K562 (cell line): ENCODE measurements at regions not wholly inside any gene's neighbourhood (a gene's known extent, or its start where the extent isn't known, plus 50 kb on each side); places are given as distances from the start of the nearest gene placed in this dataset.

Source experiments
- ATAC-seq: fragments of 200-7000 bp; cut with Tn5 transposase; 3 replicates; pipeline ENCODE4 v1.9.1; 2020; ENCODE audit warnings: moderate library complexity
- BruUV-seq: library from RNA; stranded (reverse); fragments of 400-500 nt; replicated peaks from 2 replicates; lab custom pipeline; 2021; lab: Mats Ljungman, UMichigan
- CTCF ChIA-PET: fragments of 300-600 bp; formaldehyde crosslinking; extraction: SDS; loops from one replicate; lab custom pipeline; 2021; ENCODE audit warnings: low intra/inter-chr PET ratio; lab: Yijun Ruan, JAX
- POLR2A ChIA-PET: fragments of 300-600, 350-650 bp; sonication (Branson Sonifier 250); formaldehyde crosslinking; extraction: SDS; loops from one replicate; lab custom pipeline; 2021; ENCODE audit warnings: antibody characterized with exemption, inconsistent platforms; lab: Yijun Ruan, JAX
- DNase-seq, 4 experiments: peaks; one replicate each; pipeline versions ENCODE4 v3.0.0 to v3.0.0-alpha.2; 2011 to 2018; ENCODE audit warnings: low spot score in 3 of 4, mixed read lengths in 3 of 4; ENCODE audit errors: extremely low read depth in 1 of 4
- FAIRE-seq: peaks from 2 replicates; lab custom pipeline; 2011; peaks lifted over from hg19 to GRCh38; lab: Jason Lieb, UNC
- H2AFZ ChIP-seq: 2 replicates; pipeline ENCODE4 v1.6.0; 2011; ENCODE audit warnings: low read depth, low read length, control low read depth, inconsistent platforms
- H3K27ac ChIP-seq: fragments of 200-600 bp; 3 replicates; pipeline ENCODE4 v1.8.0; 2011; ENCODE audit warnings: low read depth, mild to moderate bottlenecking, control low read depth, inconsistent platforms, low read length, moderate library complexity, mixed read lengths; ENCODE audit errors: extremely low read depth
- H3K27me3 ChIP-seq, 2 experiments: fragments of 300-600 bp in 1 of 2; 2 replicates in 1 of 2; 3 replicates in 1 of 2; pipeline versions ENCODE4 v1.6.0 to v1.8.0; 2011; ENCODE audit warnings: inconsistent platforms in 2 of 2, low read length in 2 of 2, mild to moderate bottlenecking in 1 of 2, mixed read lengths in 1 of 2, moderate library complexity in 1 of 2; ENCODE audit not compliant: control insufficient read depth in 2 of 2, insufficient read depth in 2 of 2
- H3K36me3 ChIP-seq: fragments of 300-600 bp; 3 replicates; pipeline ENCODE4 v1.8.0; 2011; ENCODE audit warnings: mild to moderate bottlenecking, low read length, inconsistent platforms; ENCODE audit not compliant: control insufficient read depth, insufficient read depth
- H3K4me1 ChIP-seq, 2 experiments: fragments of 200-600 bp in 1 of 2; replicated peaks in 1 of 2; 2 replicates in 1 of 2; 3 replicates in 1 of 2; pipeline versions ENCODE4 v1.5.1 to v1.8.0; 2011; ENCODE audit warnings: inconsistent platforms in 2 of 2, low read length in 2 of 2, mild to moderate bottlenecking in 1 of 2, mixed read lengths in 1 of 2, moderate library complexity in 1 of 2; ENCODE audit not compliant: control insufficient read depth in 2 of 2, insufficient read depth in 2 of 2
- H3K4me2 ChIP-seq: 2 replicates; pipeline ENCODE4 v1.6.1; 2011; ENCODE audit warnings: low read length, control low read depth, inconsistent platforms, mixed read lengths; ENCODE audit not compliant: insufficient read depth
- H3K4me3 ChIP-seq: fragments of 200-600 bp; sonication (generic), shearing (Covaris generic); 2 replicates; pipeline ENCODE4 v1.5.1; 2016; ENCODE audit warnings: control low read depth, inconsistent platforms
- H3K79me2 ChIP-seq: fragments of 200-600 bp; 3 replicates; pipeline ENCODE4 v1.8.0; 2011; ENCODE audit warnings: low read length, inconsistent platforms; ENCODE audit not compliant: control insufficient read depth, insufficient read depth
- H3K9ac ChIP-seq, 2 experiments: 2 replicates each; pipeline versions ENCODE4 v1.6.0 to v1.6.1; 2011; ENCODE audit warnings: low read depth in 2 of 2, low read length in 2 of 2, control low read depth in 1 of 2, inconsistent platforms in 1 of 2, mild to moderate bottlenecking in 1 of 2, mixed read lengths in 1 of 2; ENCODE audit not compliant: insufficient read depth in 1 of 2
- H3K9me1 ChIP-seq: one replicate; pipeline ENCODE4 v1.6.0; 2011; ENCODE audit warnings: inconsistent platforms, mild to moderate bottlenecking, low read length, moderate library complexity; ENCODE audit not compliant: control insufficient read depth, insufficient read depth
- H3K9me3 ChIP-seq: replicated peaks from 2 replicates; pipeline ENCODE4 v1.5.1; 2011; ENCODE audit warnings: low read depth, low read length, inconsistent platforms; ENCODE audit not compliant: control insufficient read depth, insufficient read depth
- H4K20me1 ChIP-seq: replicated peaks from 2 replicates; pipeline ENCODE4 v1.6.1; 2011; ENCODE audit warnings: low read length, inconsistent platforms, mixed read lengths; ENCODE audit not compliant: control insufficient read depth, insufficient read depth
- ARID2 ChIP-seq: fragments of 450-650 bp; IDR thresholded peaks from 2 replicates; pipeline ENCODE4 v1.6.1; 2017; ENCODE audit warnings: antibody characterized with exemption, mild to moderate bottlenecking
- ESRRB ChIP-seq: fragments of 250-450 bp; sonication (Bioruptor Pico); IDR thresholded peaks from 2 replicates; pipeline ENCODE4 v1.5.0; 2020; ENCODE audit warnings: mild to moderate bottlenecking, moderate library complexity, borderline replicate concordance
- ETV6 ChIP-seq, 3 experiments: fragments of 150-350 bp in 1 of 3; sonication (generic) in 1 of 3; formaldehyde crosslinking in 1 of 3; IDR thresholded peaks; 2 replicates each; pipeline versions ENCODE4 v1.6.1 to v1.8.0; 2014 to 2022; ENCODE audit warnings: borderline replicate concordance in 2 of 3, low read depth in 2 of 3, antibody characterized with exemption in 1 of 3, low read length in 1 of 3, mild to moderate bottlenecking in 1 of 3, missing genetic modification reagents in 1 of 3
- FOXA3 ChIP-seq, 2 experiments: fragments of 450-650 bp in 1 of 2; sonication (generic) in 1 of 2; formaldehyde crosslinking; IDR thresholded peaks in 1 of 2; conservative IDR thresholded peaks in 1 of 2; 2 replicates each; pipeline versions ENCODE4 v1.4.0 to v1.8.0; 2020 to 2022; ENCODE audit warnings: mild to moderate bottlenecking in 2 of 2, missing genetic modification reagents in 1 of 2
- HNRNPL ChIP-seq: fragments of 200-400 bp; formaldehyde crosslinking; IDR thresholded peaks from 2 replicates; pipeline ENCODE4 v1.6.1; 2017; ENCODE audit warnings: low read depth, mild to moderate bottlenecking, low read length
- HNRNPUL1 ChIP-seq: fragments of 200-400 bp; formaldehyde crosslinking; IDR thresholded peaks from 2 replicates; pipeline ENCODE4 v1.6.1; 2017; ENCODE audit warnings: low read length
- MCM3 ChIP-seq: fragments of 450-650 bp; IDR thresholded peaks from 2 replicates; pipeline ENCODE4 v1.6.1; 2016
- MTF1 ChIP-seq: fragments of 250-450 bp; sonication (Bioruptor Pico); IDR thresholded peaks from 2 replicates; pipeline ENCODE4 v1.9.0; 2021; ENCODE audit warnings: moderate library complexity, mild to moderate bottlenecking, inconsistent platforms, borderline replicate concordance
- PURB ChIP-seq: sonication (generic); formaldehyde crosslinking; IDR thresholded peaks from 2 replicates; pipeline ENCODE4 v1.9.0; 2021; ENCODE audit warnings: low read depth, mild to moderate bottlenecking, missing genetic modification reagents
- RBFOX2 ChIP-seq: fragments of 200-400 bp; formaldehyde crosslinking; IDR thresholded peaks from 2 replicates; pipeline ENCODE4 v1.6.1; 2017; ENCODE audit warnings: low read depth, mild to moderate bottlenecking, low read length, moderate library complexity
- SMARCB1 ChIP-seq: IDR thresholded peaks from 2 replicates; pipeline ENCODE4 v1.6.1; 2011; ENCODE audit warnings: improper control_type of control experiment, low read depth; ENCODE audit not compliant: insufficient read length
- SOX6 ChIP-seq: fragments of 450-650 bp; IDR thresholded peaks from 2 replicates; pipeline ENCODE4 v1.6.1; 2014; ENCODE audit warnings: mild to moderate bottlenecking
- XRCC3 ChIP-seq: fragments of 450-650 bp; IDR thresholded peaks from 2 replicates; pipeline ENCODE4 v1.6.1; 2017; ENCODE audit warnings: mild to moderate bottlenecking, moderate library complexity
- ZNF140 ChIP-seq: fragments of 250-450 bp; sonication (Bioruptor Pico); IDR thresholded peaks from 2 replicates; pipeline ENCODE4 v1.8.0; 2021; ENCODE audit warnings: moderate library complexity, mild to moderate bottlenecking, inconsistent platforms
- ZNF175 ChIP-seq: fragments of 200-800 bp; sonication (Bioruptor generic); IDR thresholded peaks from 2 replicates; pipeline ENCODE4 v1.6.1; 2016; ENCODE audit warnings: low read depth, mild to moderate bottlenecking, missing genetic modification characterization, missing compliant biosample characterization
- ZNF551 ChIP-seq: fragments of 250-450 bp; sonication (Bioruptor Pico); IDR thresholded peaks from 2 replicates; pipeline ENCODE4 v1.5.0; 2021; ENCODE audit warnings: mild to moderate bottlenecking, moderate library complexity
- ZZZ3 ChIP-seq: fragments of 450-650 bp; IDR thresholded peaks from 2 replicates; pipeline ENCODE4 v1.6.1; 2016; ENCODE audit warnings: antibody characterized with exemption, mild to moderate bottlenecking, moderate library complexity
- in situ Hi-C: fragments of 300-500 bp; cut with MboI; formaldehyde crosslinking; loops from 4 replicates; pipeline ENCODE4 v1.15.0; 2018; ENCODE audit warnings: inconsistent platforms, mixed read lengths
- intact Hi-C: fragments of 100-400 bp; cut with micrococcal nuclease; formaldehyde crosslinking; loops from 2 replicates; pipeline ENCODE4 v1.14.2; 2022
- TF ChIP-seq, protein P1 (sequence below): sonication (generic); formaldehyde crosslinking; IDR thresholded peaks from 2 replicates; pipeline ENCODE4 v1.8.0; 2022; ENCODE audit warnings: mild to moderate bottlenecking, missing genetic modification reagents
- TF ChIP-seq, protein P2 (sequence below): fragments of 450-650 bp; formaldehyde crosslinking; IDR thresholded peaks from 2 replicates; pipeline ENCODE4 v1.4.0; 2020; ENCODE audit warnings: mild to moderate bottlenecking, mixed read lengths
- TF ChIP-seq, protein P3 (sequence below): fragments of 450-650 bp; IDR thresholded peaks from 2 replicates; pipeline ENCODE4 v1.6.1; 2018; ENCODE audit warnings: mild to moderate bottlenecking, low read depth; ENCODE audit not compliant: partially characterized antibody

DNA sequence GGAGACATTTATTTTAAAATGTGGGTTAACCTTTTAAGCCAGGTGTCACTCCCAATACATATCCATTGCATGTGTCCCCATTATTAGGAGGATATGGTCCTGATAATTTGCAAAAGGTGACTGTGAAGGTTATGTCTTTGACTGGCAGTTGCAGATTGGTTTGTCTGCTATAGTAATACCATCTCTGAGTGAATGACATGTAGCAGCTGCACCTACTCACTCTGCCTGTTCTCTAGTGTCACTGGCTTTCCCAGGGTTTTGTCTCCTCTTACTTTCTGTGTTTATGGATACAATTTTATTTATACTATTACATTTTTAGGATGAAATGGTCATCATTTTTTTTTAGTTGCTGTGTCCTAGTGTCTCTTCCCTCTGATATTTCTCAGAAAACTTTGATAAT is 393.2 kb downstream of the C3orf38 start:
- Histone ChIP-seq H3K79me2 (no peaks in the 10 kb centered on the region), H3K4me2 (no peak overlapping the region), H2AFZ (no peak overlapping the region), H3K36me3 (no peaks in the 10 kb centered on the region), H3K27ac (no peak overlapping the region), H3K9me3 (no peaks in the 10 kb centered on the region), H4K20me1 (no peaks in the 10 kb centered on the region), H3K9ac (no peak overlapping the region), H3K9me1 (no peaks in the 10 kb centered on the region), H3K4me1 (no peaks in the 10 kb centered on the region), H3K4me3 (no peak overlapping the region), H3K27me3 (no peaks in the 10 kb centered on the region)
- intact Hi-C loops (no loop called here), in situ Hi-C loops (no loop called here)
- DNase-seq (no peak), FAIRE-seq (no peak), ATAC-seq (no peak)
- BruUV-seq = no TSS peak
- ChIA-PET CTCF (no interaction called here), POLR2A (no interaction called here)
- TF ChIP-seq HNRNPUL1 = no peak
- TF ChIP-seq FOXA3 (CRISPR knock-in tag; conservative IDR thresholded peaks at IDR 0.05 in 1 of 2, IDR thresholded peaks at IDR 0.05 in 1 of 2) = no peak
- TF ChIP-seq MCM3 = no peak
- no peak for TF ChIP-seq ZNF175 (CRISPR knock-in tag)
- no peak for TF ChIP-seq ETV6 (IDR thresholded peaks at IDR 0.05; ENCODE audit: borderline replicate concordance in 1 of 2, low read depth in 2 of 2, low read length in 1 of 2)
- no peak for TF ChIP-seq ETV6 (CRISPR knock-in tag; IDR thresholded peaks at IDR 0.05; ENCODE audit: borderline replicate concordance)
- TF ChIP-seq ZNF551 = no peak
- TF ChIP-seq, protein P1, sequence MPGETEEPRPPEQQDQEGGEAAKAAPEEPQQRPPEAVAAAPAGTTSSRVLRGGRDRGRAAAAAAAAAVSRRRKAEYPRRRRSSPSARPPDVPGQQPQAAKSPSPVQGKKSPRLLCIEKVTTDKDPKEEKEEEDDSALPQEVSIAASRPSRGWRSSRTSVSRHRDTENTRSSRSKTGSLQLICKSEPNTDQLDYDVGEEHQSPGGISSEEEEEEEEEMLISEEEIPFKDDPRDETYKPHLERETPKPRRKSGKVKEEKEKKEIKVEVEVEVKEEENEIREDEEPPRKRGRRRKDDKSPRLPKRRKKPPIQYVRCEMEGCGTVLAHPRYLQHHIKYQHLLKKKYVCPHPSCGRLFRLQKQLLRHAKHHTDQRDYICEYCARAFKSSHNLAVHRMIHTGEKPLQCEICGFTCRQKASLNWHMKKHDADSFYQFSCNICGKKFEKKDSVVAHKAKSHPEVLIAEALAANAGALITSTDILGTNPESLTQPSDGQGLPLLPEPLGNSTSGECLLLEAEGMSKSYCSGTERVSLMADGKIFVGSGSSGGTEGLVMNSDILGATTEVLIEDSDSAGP (CRISPR knock-in tag) = no peak
- no peak for TF ChIP-seq ARID2
- TF ChIP-seq MTF1 = no peak
- no peak for TF ChIP-seq HNRNPL
- TF ChIP-seq ESRRB = no peak
- no peak for TF ChIP-seq SMARCB1
- TF ChIP-seq XRCC3 = no peak
- TF ChIP-seq SOX6 = no peak
- no peak for TF ChIP-seq PURB (CRISPR knock-in tag)
- no peak for TF ChIP-seq ZNF140
- TF ChIP-seq, protein P2, sequence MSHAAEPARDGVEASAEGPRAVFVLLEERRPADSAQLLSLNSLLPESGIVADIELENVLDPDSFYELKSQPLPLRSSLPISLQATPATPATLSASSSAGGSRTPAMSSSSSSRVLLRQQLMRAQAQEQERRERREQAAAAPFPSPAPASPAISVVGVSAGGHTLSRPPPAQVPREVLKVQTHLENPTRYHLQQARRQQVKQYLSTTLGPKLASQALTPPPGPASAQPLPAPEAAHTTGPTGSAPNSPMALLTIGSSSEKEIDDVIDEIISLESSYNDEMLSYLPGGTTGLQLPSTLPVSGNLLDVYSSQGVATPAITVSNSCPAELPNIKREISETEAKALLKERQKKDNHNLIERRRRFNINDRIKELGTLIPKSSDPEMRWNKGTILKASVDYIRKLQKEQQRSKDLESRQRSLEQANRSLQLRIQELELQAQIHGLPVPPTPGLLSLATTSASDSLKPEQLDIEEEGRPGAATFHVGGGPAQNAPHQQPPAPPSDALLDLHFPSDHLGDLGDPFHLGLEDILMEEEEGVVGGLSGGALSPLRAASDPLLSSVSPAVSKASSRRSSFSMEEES (CRISPR knock-in tag) = no peak
- TF ChIP-seq, protein P3, sequence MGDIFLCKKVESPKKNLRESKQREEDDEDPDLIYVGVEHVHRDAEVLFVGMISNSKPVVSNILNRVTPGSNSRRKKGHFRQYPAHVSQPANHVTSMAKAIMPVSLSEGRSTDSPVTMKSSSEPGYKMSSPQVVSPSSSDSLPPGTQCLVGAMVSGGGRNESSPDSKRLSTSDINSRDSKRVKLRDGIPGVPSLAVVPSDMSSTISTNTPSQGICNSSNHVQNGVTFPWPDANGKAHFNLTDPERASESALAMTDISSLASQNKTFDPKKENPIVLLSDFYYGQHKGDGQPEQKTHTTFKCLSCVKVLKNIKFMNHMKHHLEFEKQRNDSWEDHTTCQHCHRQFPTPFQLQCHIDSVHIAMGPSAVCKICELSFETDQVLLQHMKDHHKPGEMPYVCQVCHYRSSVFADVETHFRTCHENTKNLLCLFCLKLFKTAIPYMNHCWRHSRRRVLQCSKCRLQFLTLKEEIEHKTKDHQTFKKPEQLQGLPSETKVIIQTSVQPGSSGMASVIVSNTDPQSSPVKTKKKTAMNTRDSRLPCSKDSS = no peak
- no peak for TF ChIP-seq RBFOX2
- no peak for TF ChIP-seq ZZZ3
